ENCODE measurements at regions not wholly inside any gene's neighbourhood (a gene's known extent, or its start where the extent isn't known, plus 50 kb on each side); places are given as distances from the start of the nearest gene placed in this dataset.

GRCh38 chr18:46426021-46426678 lies 230.9 kb downstream of the LOXHD1 start:
- Histone ChIP-seq H3K27ac (ENCODE audit: low read depth, low read length) (no peak overlapping the region), H3K27me3 (ENCODE audit: insufficient read depth, low read length) (peaks cover 6% of the 10 kb centered on the region), H3K4me2 (ENCODE audit: low read length) (no peak overlapping the region), H3K9me3 (ENCODE audit: insufficient read depth, low read depth, low read length) (no peaks in the 10 kb centered on the region), H4K20me1 (ENCODE audit: insufficient read depth, low read length) (no peaks in the 10 kb centered on the region), H3K4me3 (ENCODE audit: insufficient read depth, low read depth, low read length) (no peak overlapping the region), H3K4me1 (ENCODE audit: insufficient read depth, low read length) (no peaks in the 10 kb centered on the region), H3K36me3 (ENCODE audit: insufficient read depth, low read length) (no peaks in the 10 kb centered on the region), H3K79me2 (ENCODE audit: insufficient read depth, low read length) (no peaks in the 10 kb centered on the region), H3K9ac (ENCODE audit: low read length) (no peak overlapping the region), H2AFZ (ENCODE audit: low read depth, low read length) (no peak overlapping the region)
- Mint-ChIP-seq H3K27ac (ENCODE audit: unreplicated experiment) (no peak overlapping the region), H3K36me3 (ENCODE audit: low read depth, unreplicated experiment) (no peaks in the 10 kb centered on the region), H3K27me3 (ENCODE audit: low read depth, unreplicated experiment) (peaks cover 48% of the 10 kb centered on the region), H3K4me3 (ENCODE audit: unreplicated experiment) (no peak overlapping the region), H3K4me1 (ENCODE audit: low read depth, unreplicated experiment) (peaks cover 2% of the 10 kb centered on the region), H3K9me3 (ENCODE audit: unreplicated experiment) (peaks cover 2% of the 10 kb centered on the region)
- FAIRE-seq (no peak), DNase-seq (ENCODE audit: low read depth) (no peak)
- TF ChIP-seq EZH2 (IDR thresholded peaks at IDR 0.05; ENCODE audit: insufficient read depth, low read length) (no peak), CTCF (IDR thresholded peaks at IDR 0.05; ENCODE audit: insufficient read depth, low read depth, low read length) (no peak)

GRCh38 chr18:46426679-46427047 lies 230.4 kb downstream of the LOXHD1 start:
- Histone ChIP-seq H3K4me3 (ENCODE audit: insufficient read depth, low read depth, low read length) (no peak overlapping the region), H3K27me3 (ENCODE audit: insufficient read depth, low read length) (peaks cover 6% of the 10 kb centered on the region), H3K4me2 (ENCODE audit: low read length) (no peak overlapping the region), H3K27ac (ENCODE audit: low read depth, low read length) (no peak overlapping the region), H3K9ac (ENCODE audit: low read length) (no peak overlapping the region), H3K36me3 (ENCODE audit: insufficient read depth, low read length) (no peaks in the 10 kb centered on the region), H3K9me3 (ENCODE audit: insufficient read depth, low read depth, low read length) (no peaks in the 10 kb centered on the region), H3K4me1 (ENCODE audit: insufficient read depth, low read length) (no peaks in the 10 kb centered on the region), H3K79me2 (ENCODE audit: insufficient read depth, low read length) (no peaks in the 10 kb centered on the region), H2AFZ (ENCODE audit: low read depth, low read length) (no peak overlapping the region), H4K20me1 (ENCODE audit: insufficient read depth, low read length) (no peaks in the 10 kb centered on the region)
- Mint-ChIP-seq H3K27ac (ENCODE audit: unreplicated experiment) (no peak overlapping the region), H3K4me3 (ENCODE audit: unreplicated experiment) (no peak overlapping the region), H3K9me3 (ENCODE audit: unreplicated experiment) (peaks cover 2% of the 10 kb centered on the region), H3K27me3 (ENCODE audit: low read depth, unreplicated experiment) (peaks cover 49% of the 10 kb centered on the region), H3K4me1 (ENCODE audit: low read depth, unreplicated experiment) (peaks cover 4% of the 10 kb centered on the region), H3K36me3 (ENCODE audit: low read depth, unreplicated experiment) (no peaks in the 10 kb centered on the region)
- DNase-seq (ENCODE audit: low read depth) (no peak), FAIRE-seq (no peak)
- no peak for TF ChIP-seq EZH2 (IDR thresholded peaks at IDR 0.05; ENCODE audit: insufficient read depth, low read length)
- no peak for TF ChIP-seq CTCF (IDR thresholded peaks at IDR 0.05; ENCODE audit: insufficient read depth, low read depth, low read length)

All from astrocyte (in vitro differentiated cells and primary cell).